AG09319 (cell line): ENCODE measurements at regions not wholly inside any gene's neighbourhood (a gene's known extent, or its start where the extent isn't known, plus 50 kb on each side); places are given as distances from the start of the nearest gene placed in this dataset.

Experiments
- DNase-seq: peaks from one replicate; pipeline ENCODE4 v3.0.0-alpha.2; 2010; ENCODE audit warnings: low read depth; ENCODE audit errors: extremely low read depth
- CTCF ChIP-seq: IDR thresholded peaks from 2 replicates; pipeline ENCODE4 v1.5.1; 2011; ENCODE audit warnings: low read depth, mild to moderate bottlenecking, inconsistent platforms, low read length, moderate library complexity

GRCh38 chr2:195044801-195045200, 612.2 kb upstream of the SLC39A10 start:
- DNase-seq = no peak
- no peak for TF ChIP-seq CTCF

GRCh38 chr2:195038153-195038552, 618.9 kb upstream of the SLC39A10 start:
- TF ChIP-seq CTCF = no peak
- no peak for DNase-seq

GRCh38 chr2:195037045-195037444, 620.0 kb upstream of the SLC39A10 start:
- no peak for TF ChIP-seq CTCF
- DNase-seq = no peak

- TF ChIP-seq CTCF = no peak
- no peak for DNase-seq
These were observed 625.6 kb upstream of the SLC39A10 start for GRCh38 chr2:195031411-195031810.

- TF ChIP-seq CTCF = no peak
- no peak for DNase-seq
These were observed 627.0 kb upstream of the SLC39A10 start for GRCh38 chr2:195029804-195030654.

- no peak for DNase-seq
- TF ChIP-seq CTCF = no peak
These were observed 629.1 kb upstream of the SLC39A10 start for GRCh38 chr2:195027947-195028346.

GRCh38 chr2:195026261-195026660, 630.8 kb upstream of the SLC39A10 start:
- no peak for TF ChIP-seq CTCF
- DNase-seq = no peak
